Mucosa of descending colon (tissue), 3 donors: ENCODE measurements at regions not wholly inside any gene's neighbourhood (a gene's known extent, or its start where the extent isn't known, plus 50 kb on each side); places are given as distances from the start of the nearest gene placed in this dataset.

Experiments
- ATAC-seq: fragments of 200-7000 bp; cut with Tn5 transposase; one replicate; pipeline ENCODE4 v1.9.1; 2020; ENCODE audit warnings: mild to moderate bottlenecking, moderate library complexity
- DNase-seq, 3 donors: peaks; one replicate each; pipeline ENCODE4 v3.0.0-alpha.2; 2020
- H3K36me3 ChIP-seq: fragments of 200-600 bp; one replicate; pipeline ENCODE4 v1.8.0; 2021; ENCODE audit warnings: low read depth, mild to moderate bottlenecking
- H3K4me1 ChIP-seq: fragments of 200-600 bp; one replicate; pipeline ENCODE4 v1.8.0; 2021; ENCODE audit warnings: low read depth, mild to moderate bottlenecking
- H3K4me3 ChIP-seq: fragments of 200-600 bp; one replicate; pipeline ENCODE4 v1.8.0; 2021; ENCODE audit warnings: mild to moderate bottlenecking
- H3K9me3 ChIP-seq: fragments of 200-600 bp; one replicate; pipeline ENCODE4 v1.8.0; 2021; ENCODE audit warnings: mild to moderate bottlenecking
- intact Hi-C, 2 donors: fragments of 100-400 bp; cut with DNase I in 1 of 2; cut with micrococcal nuclease in 1 of 2; formaldehyde crosslinking; loops; one replicate each; pipeline versions ENCODE4 v1.11.0 to v1.11.1; 2022; cut with DNase I, micrococcal nuclease
- TF ChIP-seq, protein P1 (sequence below): fragments of 200-600 bp; IDR thresholded peaks from one replicate; pipeline ENCODE4 v1.8.0; 2022; ENCODE audit warnings: antibody characterized with exemption, mild to moderate bottlenecking
- donor health status: DM: no; HTN: no; CAD: no; lungs with moderate emphysema.
- donor health status: DM: no; HTN: no; CAD: no.
- donor health status: DM: no; HTN: yes; CAD: no.

DNA sequence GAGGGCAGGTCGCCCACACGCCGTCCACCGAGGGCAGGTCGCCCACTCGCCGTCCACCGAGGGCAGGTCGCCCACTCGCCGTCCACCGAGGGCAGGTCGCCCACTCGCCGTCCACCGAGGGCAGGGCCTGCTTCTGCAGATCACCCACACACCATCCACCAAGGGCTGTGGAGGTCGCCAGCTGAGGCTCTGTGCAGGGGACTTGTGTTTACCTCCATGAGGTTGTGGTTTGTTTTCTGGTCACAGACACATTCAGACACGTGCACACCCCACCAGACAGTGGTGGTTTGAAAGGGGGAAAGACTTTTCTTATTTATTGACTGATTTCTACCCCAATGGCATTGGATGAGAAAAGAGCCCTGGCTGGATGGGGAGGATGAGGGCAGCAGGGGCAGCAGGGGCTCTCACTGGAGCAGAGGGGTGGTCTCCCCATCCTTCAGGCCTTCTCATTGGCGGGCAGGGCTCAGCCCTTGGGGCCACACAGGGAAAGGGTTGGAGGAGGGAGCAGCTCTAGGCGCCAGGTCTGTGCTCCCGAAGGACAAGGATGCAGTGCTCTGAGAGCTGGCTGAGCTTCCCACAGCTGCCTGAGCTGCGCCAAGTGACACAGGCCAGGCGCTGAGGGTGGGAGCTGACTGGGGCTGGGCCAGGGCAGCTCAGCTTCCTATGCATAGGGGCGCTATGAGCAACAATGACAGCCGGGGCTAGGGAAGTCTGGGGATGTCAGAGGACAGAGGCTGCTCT is 252.6 kb upstream of the B3GAT1 start:
- H3K9me3 ChIP-seq: no peaks in the 10 kb centered on the region
- no peaks in the 10 kb centered on the region for H3K4me1 ChIP-seq
- no peaks in the 10 kb centered on the region for H3K36me3 ChIP-seq
- H3K4me3 ChIP-seq: no peak overlapping the region
- ATAC-seq (no peak), DNase-seq (no peak)
- TF ChIP-seq, protein P1, sequence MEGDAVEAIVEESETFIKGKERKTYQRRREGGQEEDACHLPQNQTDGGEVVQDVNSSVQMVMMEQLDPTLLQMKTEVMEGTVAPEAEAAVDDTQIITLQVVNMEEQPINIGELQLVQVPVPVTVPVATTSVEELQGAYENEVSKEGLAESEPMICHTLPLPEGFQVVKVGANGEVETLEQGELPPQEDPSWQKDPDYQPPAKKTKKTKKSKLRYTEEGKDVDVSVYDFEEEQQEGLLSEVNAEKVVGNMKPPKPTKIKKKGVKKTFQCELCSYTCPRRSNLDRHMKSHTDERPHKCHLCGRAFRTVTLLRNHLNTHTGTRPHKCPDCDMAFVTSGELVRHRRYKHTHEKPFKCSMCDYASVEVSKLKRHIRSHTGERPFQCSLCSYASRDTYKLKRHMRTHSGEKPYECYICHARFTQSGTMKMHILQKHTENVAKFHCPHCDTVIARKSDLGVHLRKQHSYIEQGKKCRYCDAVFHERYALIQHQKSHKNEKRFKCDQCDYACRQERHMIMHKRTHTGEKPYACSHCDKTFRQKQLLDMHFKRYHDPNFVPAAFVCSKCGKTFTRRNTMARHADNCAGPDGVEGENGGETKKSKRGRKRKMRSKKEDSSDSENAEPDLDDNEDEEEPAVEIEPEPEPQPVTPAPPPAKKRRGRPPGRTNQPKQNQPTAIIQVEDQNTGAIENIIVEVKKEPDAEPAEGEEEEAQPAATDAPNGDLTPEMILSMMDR: no peak
- intact Hi-C loops: no loop called here

DNA sequence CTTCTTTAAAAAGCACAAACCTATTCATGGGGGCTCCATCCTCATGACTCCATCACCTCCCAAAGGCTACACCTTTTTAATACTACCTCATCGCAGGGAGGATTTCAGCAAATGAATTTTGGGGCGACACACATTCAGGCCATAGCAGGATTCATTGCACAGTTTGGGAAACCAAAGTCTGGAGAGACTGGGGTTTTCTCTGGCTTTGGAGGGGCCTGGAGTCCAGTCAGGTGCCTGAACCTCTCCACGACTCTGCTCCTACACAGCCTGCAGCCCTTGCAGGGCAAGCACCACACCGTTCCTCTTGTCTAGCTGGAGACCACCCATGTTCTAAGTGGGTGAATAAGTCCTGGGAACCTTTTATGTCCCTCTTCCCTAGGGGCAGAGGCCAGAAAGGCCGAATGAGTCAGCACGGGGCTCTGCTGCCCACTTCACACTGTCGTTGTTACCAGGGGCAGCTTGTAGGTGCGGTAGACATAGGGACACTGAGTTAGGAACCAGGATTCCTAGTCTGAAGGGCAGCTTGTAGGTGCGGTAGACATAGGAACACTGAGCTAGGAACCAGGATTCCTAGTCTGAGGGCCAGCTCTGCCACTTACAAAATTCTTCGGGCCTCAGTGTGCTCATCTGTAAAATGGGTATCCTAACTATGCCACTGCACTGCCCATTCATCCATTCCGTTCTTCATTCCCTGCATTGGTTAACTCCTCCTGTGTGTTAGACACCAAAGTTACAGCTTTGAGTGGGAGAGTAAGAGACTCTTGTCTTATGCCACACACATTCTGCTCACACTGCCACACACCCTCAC is 251.7 kb upstream of the B3GAT1 start:
- intact Hi-C loops: no loop called here
- TF ChIP-seq, protein P1: no peak
- Histone ChIP-seq H3K4me3 (no peak overlapping the region), H3K9me3 (no peaks in the 10 kb centered on the region), H3K36me3 (no peaks in the 10 kb centered on the region), H3K4me1 (no peaks in the 10 kb centered on the region)
- no peak for ATAC-seq
- DNase-seq: no peak

DNA sequence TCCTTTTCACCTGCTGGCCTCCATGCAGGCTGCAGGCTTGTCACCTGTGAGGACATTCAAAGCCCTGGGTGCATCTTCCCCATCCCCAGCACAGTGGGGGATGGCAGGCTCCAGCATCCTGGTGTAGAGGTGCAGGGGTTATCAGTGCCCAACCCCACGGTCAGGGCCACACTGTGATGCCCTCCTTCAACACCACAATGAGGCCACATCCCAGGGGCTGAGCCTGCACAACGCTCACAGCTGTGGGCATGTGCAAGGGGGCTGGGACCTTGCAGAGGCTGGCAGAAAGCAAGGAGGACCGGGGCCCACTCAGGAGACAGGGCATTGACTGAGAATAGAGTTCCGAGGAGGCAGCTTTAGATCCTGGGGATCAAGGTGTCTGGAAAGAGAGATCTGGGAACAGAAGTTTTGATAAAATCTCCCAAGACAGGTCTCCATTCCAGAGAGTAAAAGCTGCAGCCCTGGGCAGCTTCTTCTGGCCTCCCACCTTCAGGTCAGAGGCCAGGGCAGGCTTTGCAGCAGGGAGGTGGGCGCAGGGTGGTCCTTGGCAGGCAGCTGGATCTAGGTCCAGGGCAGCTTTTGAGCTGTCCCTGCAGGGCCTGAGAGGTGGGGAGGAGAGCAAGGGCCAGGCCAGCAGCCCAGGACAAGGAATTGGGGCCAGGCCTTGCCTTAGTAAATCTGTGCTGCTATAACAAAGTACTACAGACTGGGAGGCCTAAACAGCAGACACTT is 250.8 kb upstream of the B3GAT1 start:
- Histone ChIP-seq H3K36me3 (no peaks in the 10 kb centered on the region), H3K4me3 (no peak overlapping the region), H3K4me1 (no peaks in the 10 kb centered on the region), H3K9me3 (no peaks in the 10 kb centered on the region)
- DNase-seq (no peak), ATAC-seq (no peak)
- intact Hi-C loops: no loop called here
- TF ChIP-seq, protein P1: no peak

GRCh38 chr11:134661660-134662059 is 249.6 kb upstream of the B3GAT1 start:
- TF ChIP-seq, protein P1: no peak
- H3K36me3 ChIP-seq: no peaks in the 10 kb centered on the region
- H3K9me3 ChIP-seq: no peaks in the 10 kb centered on the region
- H3K4me1 ChIP-seq: no peaks in the 10 kb centered on the region
- DNase-seq (no peak), ATAC-seq (no peak)
- H3K4me3 ChIP-seq: no peak overlapping the region
- intact Hi-C loops: no loop called here

DNA sequence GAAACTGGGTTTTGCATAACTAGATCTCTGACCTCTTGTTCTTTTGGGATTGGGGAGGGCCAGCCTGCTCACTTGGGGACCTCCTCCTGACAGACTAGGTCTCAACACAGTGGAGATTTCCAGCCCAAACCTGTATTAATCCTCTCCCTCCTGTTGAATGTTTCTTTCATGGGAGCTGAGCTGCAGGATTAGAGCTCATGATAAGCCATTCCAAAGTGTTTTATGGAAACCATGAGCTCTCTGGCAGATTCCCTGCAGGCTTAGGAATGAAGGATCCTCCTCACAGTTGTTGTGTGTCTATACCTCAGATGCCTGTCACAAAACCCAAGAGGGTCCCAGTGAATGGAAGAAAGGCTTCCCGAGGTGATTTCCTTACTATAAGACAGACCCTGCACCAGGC is 248.4 kb upstream of the B3GAT1 start:
- intact Hi-C loops: no loop called here
- DNase-seq: no peak
- Histone ChIP-seq H3K4me1 (no peaks in the 10 kb centered on the region), H3K4me3 (no peak overlapping the region), H3K9me3 (no peaks in the 10 kb centered on the region), H3K36me3 (no peaks in the 10 kb centered on the region)
- TF ChIP-seq, protein P1: no peak
- ATAC-seq: no peak
